ENCODE measurements at regions not wholly inside any gene's neighbourhood (a gene's known extent, or its start where the extent isn't known, plus 50 kb on each side); places are given as distances from the start of the nearest gene placed in this dataset.

DNA sequence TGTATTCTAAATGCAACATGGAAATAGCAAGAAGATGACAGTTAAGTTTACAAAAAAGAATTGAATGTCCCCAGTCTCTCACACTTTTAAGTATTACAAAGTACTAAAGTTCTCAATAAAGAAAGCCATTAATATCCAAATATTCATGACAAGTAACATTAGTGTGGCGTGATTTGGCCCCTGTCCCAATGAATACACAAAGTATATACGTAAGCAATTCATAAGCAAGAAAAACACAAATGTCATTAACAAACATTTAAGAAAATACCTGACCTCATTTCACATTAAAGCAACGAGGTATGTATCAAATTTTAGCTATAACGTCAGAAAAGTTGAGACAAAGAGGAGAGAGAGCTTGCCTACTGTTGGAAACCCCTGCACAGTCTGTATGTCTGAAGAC lies 241.9 kb upstream of the IRS2 start:
- TF ChIP-seq, protein P1, sequence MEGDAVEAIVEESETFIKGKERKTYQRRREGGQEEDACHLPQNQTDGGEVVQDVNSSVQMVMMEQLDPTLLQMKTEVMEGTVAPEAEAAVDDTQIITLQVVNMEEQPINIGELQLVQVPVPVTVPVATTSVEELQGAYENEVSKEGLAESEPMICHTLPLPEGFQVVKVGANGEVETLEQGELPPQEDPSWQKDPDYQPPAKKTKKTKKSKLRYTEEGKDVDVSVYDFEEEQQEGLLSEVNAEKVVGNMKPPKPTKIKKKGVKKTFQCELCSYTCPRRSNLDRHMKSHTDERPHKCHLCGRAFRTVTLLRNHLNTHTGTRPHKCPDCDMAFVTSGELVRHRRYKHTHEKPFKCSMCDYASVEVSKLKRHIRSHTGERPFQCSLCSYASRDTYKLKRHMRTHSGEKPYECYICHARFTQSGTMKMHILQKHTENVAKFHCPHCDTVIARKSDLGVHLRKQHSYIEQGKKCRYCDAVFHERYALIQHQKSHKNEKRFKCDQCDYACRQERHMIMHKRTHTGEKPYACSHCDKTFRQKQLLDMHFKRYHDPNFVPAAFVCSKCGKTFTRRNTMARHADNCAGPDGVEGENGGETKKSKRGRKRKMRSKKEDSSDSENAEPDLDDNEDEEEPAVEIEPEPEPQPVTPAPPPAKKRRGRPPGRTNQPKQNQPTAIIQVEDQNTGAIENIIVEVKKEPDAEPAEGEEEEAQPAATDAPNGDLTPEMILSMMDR (IDR thresholded peaks at IDR 0.05): no peak
- TF ChIP-seq POLR2AphosphoS5 (IDR thresholded peaks at IDR 0.05): no peak
